OCI-LY7 (cell line): ENCODE measurements at regions not wholly inside any gene's neighbourhood (a gene's known extent, or its start where the extent isn't known, plus 50 kb on each side); places are given as distances from the start of the nearest gene placed in this dataset.

Experiments
- BruUV-seq: library from RNA; stranded (reverse); fragments of 400-500 nt; replicated peaks from 2 replicates; lab custom pipeline; 2021; lab: Mats Ljungman, UMichigan
- CTCF ChIA-PET: fragments of 300-600 bp; sonication (Branson Sonifier 250); formaldehyde crosslinking; loops from one replicate; lab custom pipeline; 2022; ENCODE audit warnings: antibody characterized with exemption; ENCODE audit not compliant: unreplicated experiment; lab: Charles Lee
- POLR2A ChIA-PET: fragments of 300-600 bp; sonication (Branson Sonifier 250); formaldehyde crosslinking; loops from one replicate; lab custom pipeline; 2022; ENCODE audit warnings: antibody characterized with exemption; lab: Charles Lee
- DNase-seq: peaks from one replicate; pipeline ENCODE4 v3.0.0-alpha.2; 2015; ENCODE audit warnings: low spot score
- H2AFZ ChIP-seq: fragments of 200-600 bp; sonication (generic), shearing (Covaris generic); 2 replicates; pipeline ENCODE4 v1.6.1; 2014; ENCODE audit warnings: mild to moderate bottlenecking, antibody characterized with exemption, low read length, moderate library complexity
- H3K27ac ChIP-seq: fragments of 200-600 bp; sonication (generic); 2 replicates; pipeline ENCODE4 v1.5.1; 2014; ENCODE audit warnings: mixed run types, low read depth, mild to moderate bottlenecking, moderate library complexity, low read length, inconsistent platforms; ENCODE audit not compliant: poor library complexity, severe bottlenecking
- H3K36me3 ChIP-seq: fragments of 200-600 bp; sonication (generic); 2 replicates; pipeline ENCODE4 v1.6.1; 2014; ENCODE audit warnings: mild to moderate bottlenecking, antibody characterized with exemption, low read length, moderate library complexity, mixed read lengths; ENCODE audit not compliant: insufficient read depth
- H3K4me1 ChIP-seq: fragments of 200-600 bp; sonication (generic); 2 replicates; pipeline ENCODE4 v1.5.1; 2014; ENCODE audit warnings: mild to moderate bottlenecking, low read length; ENCODE audit not compliant: insufficient read depth, poor library complexity, severe bottlenecking
- H3K4me2 ChIP-seq: fragments of 200-600 bp; sonication (generic); 2 replicates; pipeline ENCODE4 v1.6.1; 2014; ENCODE audit warnings: mild to moderate bottlenecking, low read length
- H3K4me3 ChIP-seq: fragments of 200-600 bp; sonication (generic); 2 replicates; pipeline ENCODE4 v1.5.1; 2014; ENCODE audit warnings: mild to moderate bottlenecking, low read depth, low read length; ENCODE audit not compliant: poor library complexity, severe bottlenecking
- H3K79me2 ChIP-seq: fragments of 200-600 bp; sonication (generic); 2 replicates; pipeline ENCODE4 v1.6.1; 2016; ENCODE audit warnings: low read depth, mild to moderate bottlenecking, low read length, moderate library complexity, mixed read lengths; ENCODE audit not compliant: insufficient read depth
- H3K9me2 ChIP-seq: fragments of 200-600 bp; sonication (generic); 2 replicates; pipeline ENCODE4 v1.6.1; 2016; ENCODE audit warnings: mild to moderate bottlenecking, low read length, mixed read lengths; ENCODE audit not compliant: insufficient read depth
- H3K9me3 ChIP-seq: fragments of 200-600 bp; sonication (generic); 2 replicates; pipeline ENCODE4 v1.6.1; 2014; ENCODE audit warnings: mild to moderate bottlenecking, mixed run types, low read length, mixed read lengths
- H4K20me1 ChIP-seq: fragments of 200-600 bp; sonication (generic); 2 replicates; pipeline ENCODE4 v1.6.1; 2014; ENCODE audit warnings: mild to moderate bottlenecking, antibody characterized with exemption, low read length, moderate library complexity, mixed read lengths; ENCODE audit not compliant: insufficient read depth
- EZH2phosphoT487 ChIP-seq: fragments of 200-600 bp; sonication (generic); IDR thresholded peaks from 2 replicates; pipeline ENCODE4 v1.6.1; 2018; ENCODE audit warnings: low read depth, borderline replicate concordance, mild to moderate bottlenecking, mixed run types, antibody characterized with exemption, low read length, moderate library complexity, mixed read lengths
- intact Hi-C: fragments of 100-400 bp; cut with micrococcal nuclease; formaldehyde crosslinking; loops from one replicate; pipeline ENCODE4 v1.10.0; 2022; ENCODE audit not compliant: unreplicated experiment
- TF ChIP-seq, protein P1 (sequence below): fragments of 200-600 bp; sonication (generic); conservative IDR thresholded peaks from 2 replicates; pipeline ENCODE4 v1.5.1; 2014; ENCODE audit warnings: mild to moderate bottlenecking, antibody characterized with exemption, low read length, moderate library complexity, mixed read lengths

DNA sequence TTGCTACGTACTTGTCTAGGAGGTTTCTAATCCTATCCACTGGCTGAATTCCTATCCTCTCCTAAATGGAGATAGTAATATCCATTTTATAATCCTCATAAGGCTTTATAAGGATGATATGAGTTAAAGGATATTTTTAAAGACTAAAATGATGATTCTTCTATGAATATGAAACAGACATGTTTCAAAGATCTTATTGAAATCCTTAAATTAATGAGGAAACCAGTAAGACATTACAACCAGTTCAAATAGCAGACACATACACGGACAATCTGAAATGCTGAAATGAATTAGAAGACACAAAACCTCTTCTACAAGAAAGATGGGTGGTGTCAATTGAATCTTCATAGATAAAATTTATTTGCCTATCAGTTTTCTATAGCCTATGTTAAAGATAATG lies 132.9 kb upstream of the ANK3 start:
- no peaks in the 10 kb centered on the region for H3K9me3 ChIP-seq
- H3K4me1 ChIP-seq, result no peaks in the 10 kb centered on the region
- H3K9me2 ChIP-seq, result no peaks in the 10 kb centered on the region
- ChIA-PET POLR2A (no interaction called here), CTCF (no interaction called here)
- BruUV-seq, result no TSS peak
- H3K36me3 ChIP-seq, result no peaks in the 10 kb centered on the region
- no peak overlapping the region for H3K4me2 ChIP-seq
- TF ChIP-seq, protein P1, sequence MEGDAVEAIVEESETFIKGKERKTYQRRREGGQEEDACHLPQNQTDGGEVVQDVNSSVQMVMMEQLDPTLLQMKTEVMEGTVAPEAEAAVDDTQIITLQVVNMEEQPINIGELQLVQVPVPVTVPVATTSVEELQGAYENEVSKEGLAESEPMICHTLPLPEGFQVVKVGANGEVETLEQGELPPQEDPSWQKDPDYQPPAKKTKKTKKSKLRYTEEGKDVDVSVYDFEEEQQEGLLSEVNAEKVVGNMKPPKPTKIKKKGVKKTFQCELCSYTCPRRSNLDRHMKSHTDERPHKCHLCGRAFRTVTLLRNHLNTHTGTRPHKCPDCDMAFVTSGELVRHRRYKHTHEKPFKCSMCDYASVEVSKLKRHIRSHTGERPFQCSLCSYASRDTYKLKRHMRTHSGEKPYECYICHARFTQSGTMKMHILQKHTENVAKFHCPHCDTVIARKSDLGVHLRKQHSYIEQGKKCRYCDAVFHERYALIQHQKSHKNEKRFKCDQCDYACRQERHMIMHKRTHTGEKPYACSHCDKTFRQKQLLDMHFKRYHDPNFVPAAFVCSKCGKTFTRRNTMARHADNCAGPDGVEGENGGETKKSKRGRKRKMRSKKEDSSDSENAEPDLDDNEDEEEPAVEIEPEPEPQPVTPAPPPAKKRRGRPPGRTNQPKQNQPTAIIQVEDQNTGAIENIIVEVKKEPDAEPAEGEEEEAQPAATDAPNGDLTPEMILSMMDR, result no peak
- no peak for TF ChIP-seq EZH2phosphoT487
- DNase-seq, result no peak
- H4K20me1 ChIP-seq, result no peaks in the 10 kb centered on the region
- no peak overlapping the region for H3K27ac ChIP-seq
- H3K4me3 ChIP-seq, result no peak overlapping the region
- intact Hi-C loops, result no loop called here
- no peak overlapping the region for H2AFZ ChIP-seq
- H3K79me2 ChIP-seq, result no peaks in the 10 kb centered on the region

DNA sequence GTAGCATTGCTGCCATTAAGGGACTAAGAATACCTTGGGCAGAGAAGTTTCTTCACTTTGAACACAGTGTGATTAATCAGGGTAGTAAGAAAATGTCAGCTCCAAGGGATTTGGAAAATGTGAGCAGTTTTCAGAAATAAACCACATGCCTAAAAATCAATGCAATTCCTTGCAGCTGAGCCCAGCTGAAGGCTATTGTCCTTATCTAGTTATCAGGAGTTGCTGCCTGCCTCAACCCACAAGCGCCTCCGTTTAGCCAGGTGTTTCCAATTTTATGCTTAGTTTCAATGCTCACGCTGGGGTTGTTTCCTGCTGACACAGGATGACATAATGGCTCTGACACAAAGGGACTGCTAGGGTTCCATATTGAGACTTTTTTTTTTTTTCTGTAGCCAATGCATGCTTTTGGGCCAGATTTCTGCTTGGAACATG lies 132.3 kb upstream of the ANK3 start:
- TF ChIP-seq, protein P1, result no peak
- no peak for TF ChIP-seq EZH2phosphoT487
- H3K9me2 ChIP-seq, result no peaks in the 10 kb centered on the region
- no peaks in the 10 kb centered on the region for H4K20me1 ChIP-seq
- no peak overlapping the region for H2AFZ ChIP-seq
- ChIA-PET CTCF (no interaction called here), POLR2A (interaction anchor here (0.7 kb wide), 1 partner anchor 14 kb away, joined by 3 read pairs; no protein-coding TSS in a partner anchor)
- H3K36me3 ChIP-seq, result no peaks in the 10 kb centered on the region
- DNase-seq, result no peak
- no peak overlapping the region for H3K4me3 ChIP-seq
- no peaks in the 10 kb centered on the region for H3K9me3 ChIP-seq
- no peak overlapping the region for H3K4me2 ChIP-seq
- H3K27ac ChIP-seq, result no peak overlapping the region
- H3K79me2 ChIP-seq, result no peaks in the 10 kb centered on the region
- H3K4me1 ChIP-seq, result no peaks in the 10 kb centered on the region
- BruUV-seq, result no TSS peak
- intact Hi-C loops, result no loop called here

DNA sequence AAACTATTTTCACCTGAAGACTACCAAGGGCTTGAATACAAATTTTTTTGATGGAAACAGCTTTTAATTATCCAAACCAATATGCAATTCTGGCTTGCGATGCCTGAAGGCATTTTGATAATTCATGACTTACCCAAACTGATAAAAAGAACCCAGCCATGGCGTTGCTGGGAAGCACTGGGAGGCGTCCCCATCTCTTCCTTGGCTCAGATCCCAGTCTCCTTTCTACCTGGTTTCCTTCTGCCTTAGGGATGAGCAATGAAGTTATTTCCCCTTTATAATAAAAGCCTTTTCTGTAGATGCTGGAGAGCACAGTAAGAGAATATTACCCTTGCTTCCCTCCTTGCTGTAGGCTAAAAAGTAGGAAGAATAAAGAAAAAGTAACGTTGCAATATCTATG lies 129.1 kb upstream of the ANK3 start:
- Histone ChIP-seq H3K9me2 (no peaks in the 10 kb centered on the region), H3K4me1 (no peaks in the 10 kb centered on the region), H3K9me3 (no peaks in the 10 kb centered on the region), H3K79me2 (no peaks in the 10 kb centered on the region), H3K4me2 (no peak overlapping the region), H3K36me3 (no peaks in the 10 kb centered on the region), H3K27ac (no peak overlapping the region), H4K20me1 (no peaks in the 10 kb centered on the region), H3K4me3 (no peak overlapping the region), H2AFZ (no peak overlapping the region)
- BruUV-seq, result no TSS peak
- intact Hi-C loops, result no loop called here
- no peak for DNase-seq
- CTCF ChIA-PET, result no interaction called here
- no peak for TF ChIP-seq EZH2phosphoT487
- TF ChIP-seq, protein P1, result no peak
- POLR2A ChIA-PET, result interaction anchor here (1.0 to 1.5 kb wide), 2 partner anchors 10 to 39 kb away, joined by 3 read pairs; no protein-coding TSS in a partner anchor
